ENCODE measurements at regions not wholly inside any gene's neighbourhood (a gene's known extent, or its start where the extent isn't known, plus 50 kb on each side); places are given as distances from the start of the nearest gene placed in this dataset.

- Histone ChIP-seq H3K36me3 (ENCODE audit: low read depth, missing control alignments) (no peaks in the 10 kb centered on the region), H3K4me3 (no peak overlapping the region), H3K27ac (no peak overlapping the region), H3K9me3 (no peaks in the 10 kb centered on the region), H3K4me1 (no peaks in the 10 kb centered on the region), H3K27me3 (no peaks in the 10 kb centered on the region)
- intact Hi-C loops (cut with DNase I; ENCODE audit: low total_unique reads): no loop called here
- WGBS, 2 donors: 79 to 83% methylated on average over 3 of the region's 3 CpGs
- TF ChIP-seq CTCF (IDR thresholded peaks at IDR 0.05) (no peak), POLR2A (IDR thresholded peaks at IDR 0.05) (no peak)
- no peak for DNase-seq
Observed at GRCh38 chr6:106748547-106749207, 119.3 kb downstream of the QRSL1 start.

DNA sequence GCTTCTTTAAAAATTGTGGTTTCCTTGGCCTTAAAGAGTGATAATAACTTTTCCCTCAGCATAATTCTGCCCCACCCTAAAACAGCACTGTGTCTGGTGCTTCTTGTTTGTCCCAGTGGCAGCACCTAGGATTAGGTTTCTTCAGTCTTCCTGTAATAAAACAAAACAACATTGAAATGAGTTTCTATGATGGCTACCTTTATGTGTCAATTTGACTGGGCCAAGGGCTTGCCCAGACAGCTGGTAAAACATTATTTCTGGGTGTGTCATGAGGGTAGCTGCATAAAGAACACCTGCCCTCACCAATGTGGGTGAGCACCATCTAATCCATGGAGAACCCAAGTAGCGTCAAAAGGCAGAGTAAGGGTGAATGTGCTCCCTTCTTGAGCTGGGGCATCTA, 117.8 kb downstream of the QRSL1 start:
- no peak for DNase-seq
- H3K4me1 ChIP-seq: no peaks in the 10 kb centered on the region
- 95 to 100% methylated on average over 1 of the region's 1 CpG for WGBS, 2 donors
- no peaks in the 10 kb centered on the region for H3K9me3 ChIP-seq
- H3K36me3 ChIP-seq (ENCODE audit: low read depth, missing control alignments): no peaks in the 10 kb centered on the region
- no peak overlapping the region for H3K4me3 ChIP-seq
- H3K27ac ChIP-seq: no peak overlapping the region
- intact Hi-C loops (cut with DNase I; ENCODE audit: low total_unique reads): no loop called here
- no peak for TF ChIP-seq CTCF (IDR thresholded peaks at IDR 0.05)
- TF ChIP-seq POLR2A (IDR thresholded peaks at IDR 0.05): no peak
- no peaks in the 10 kb centered on the region for H3K27me3 ChIP-seq

- no peak overlapping the region for H3K4me3 ChIP-seq
- H3K36me3 ChIP-seq (ENCODE audit: low read depth, missing control alignments): no peaks in the 10 kb centered on the region
- no peak overlapping the region for H3K27ac ChIP-seq
- WGBS, 2 donors: 68 to 79% methylated on average over 3 of the region's 3 CpGs
- DNase-seq: no peak
- no peaks in the 10 kb centered on the region for H3K9me3 ChIP-seq
- intact Hi-C loops (cut with DNase I; ENCODE audit: low total_unique reads): no loop called here
- no peaks in the 10 kb centered on the region for H3K27me3 ChIP-seq
- no peaks in the 10 kb centered on the region for H3K4me1 ChIP-seq
- no peak for TF ChIP-seq POLR2A (IDR thresholded peaks at IDR 0.05)
- TF ChIP-seq CTCF (IDR thresholded peaks at IDR 0.05): no peak
Observed at GRCh38 chr6:106746652-106747051, 117.3 kb downstream of the QRSL1 start.

DNA sequence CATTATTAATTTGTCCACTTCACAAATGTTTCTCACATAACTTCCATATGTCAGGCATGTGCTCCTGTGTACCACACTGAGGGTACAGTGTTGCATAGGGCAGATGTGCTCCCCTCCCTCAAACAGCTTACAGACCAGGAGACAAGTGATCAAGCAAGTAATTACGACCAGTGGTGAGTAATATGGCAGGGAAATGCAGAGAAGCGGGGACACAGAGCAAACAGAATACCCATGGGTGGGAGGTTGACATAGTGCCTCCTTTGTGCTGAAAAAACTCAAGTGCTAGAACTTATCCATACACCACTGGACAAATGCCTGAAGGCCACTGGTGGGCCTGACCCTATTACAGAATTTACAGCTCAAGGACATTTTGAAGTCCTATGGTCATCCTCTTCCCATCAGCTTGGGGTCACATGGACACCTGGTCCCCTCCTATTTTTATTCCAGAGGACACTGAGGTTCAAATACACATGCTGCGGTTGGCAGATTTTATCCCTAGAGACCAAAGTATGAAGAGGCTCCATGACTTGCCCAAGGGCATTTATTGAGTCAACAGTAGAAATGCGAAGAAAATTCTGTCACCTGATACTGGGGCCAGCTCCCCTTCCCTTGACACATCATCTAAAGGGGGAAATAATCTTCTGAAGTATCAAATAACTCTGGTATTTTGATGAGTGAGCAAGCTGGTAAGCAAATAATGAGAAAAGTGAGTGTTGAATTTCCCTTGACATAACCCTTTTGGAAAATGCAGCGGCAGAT, 116.6 kb downstream of the QRSL1 start:
- Histone ChIP-seq H3K9me3 (no peaks in the 10 kb centered on the region), H3K27ac (no peak overlapping the region), H3K27me3 (no peaks in the 10 kb centered on the region), H3K4me1 (no peaks in the 10 kb centered on the region), H3K36me3 (ENCODE audit: low read depth, missing control alignments) (no peaks in the 10 kb centered on the region), H3K4me3 (no peak overlapping the region)
- no peak for TF ChIP-seq CTCF (IDR thresholded peaks at IDR 0.05)
- no peak for TF ChIP-seq POLR2A (IDR thresholded peaks at IDR 0.05)
- DNase-seq: no peak
- intact Hi-C loops (cut with DNase I; ENCODE audit: low total_unique reads): no loop called here
- 86 to 89% methylated on average over 5 of the region's 5 CpGs for WGBS, 2 donors

Measured in testis (tissue), 2 donors.